HepG2 (cell line): ENCODE measurements at regions not wholly inside any gene's neighbourhood (a gene's known extent, or its start where the extent isn't known, plus 50 kb on each side); places are given as distances from the start of the nearest gene placed in this dataset.

ENCODE experiments used
- EZH2 ChIP-seq: conservative IDR thresholded peaks from 2 replicates; pipeline ENCODE4 v1.6.1; 2012; ENCODE audit warnings: mild to moderate bottlenecking, low read depth, low read length, moderate library complexity
- FOXP1 ChIP-seq, 2 experiments: fragments of 450-650 bp in 1 of 2; IDR thresholded peaks; 2 replicates each; pipeline ENCODE4 v1.6.1; 2017 to 2018; ENCODE audit warnings: antibody characterized with exemption in 1 of 2
- HDAC1 ChIP-seq: sonication (generic); formaldehyde crosslinking; IDR thresholded peaks from 2 replicates; pipeline ENCODE4 v1.5.1; 2020; ENCODE audit warnings: mild to moderate bottlenecking, missing genetic modification reagents
- POLR2A ChIP-seq, 2 experiments: IDR thresholded peaks; 2 replicates each; pipeline ENCODE4 v1.6.1; 2011; ENCODE audit warnings: low read depth in 2 of 2, low read length in 2 of 2, mild to moderate bottlenecking in 1 of 2, moderate library complexity in 1 of 2; ENCODE audit not compliant: insufficient read depth in 1 of 2
- SATB2 ChIP-seq: sonication (generic); formaldehyde crosslinking; IDR thresholded peaks from 2 replicates; pipeline ENCODE4 v1.5.0; 2020; ENCODE audit warnings: missing genetic modification reagents
- ZBTB26 ChIP-seq: IDR thresholded peaks from 2 replicates; pipeline ENCODE4 v1.6.1; 2016; ENCODE audit warnings: missing compliant biosample characterization, missing genetic modification reagents, borderline replicate concordance
- ZNF274 ChIP-seq: sonication (generic); formaldehyde crosslinking; IDR thresholded peaks from 2 replicates; pipeline ENCODE4 v1.5.1; 2020; ENCODE audit warnings: mild to moderate bottlenecking, missing genetic modification reagents
- ZNF329 ChIP-seq: sonication (generic); formaldehyde crosslinking; IDR thresholded peaks from 2 replicates; pipeline ENCODE4 v1.9.0; 2021; ENCODE audit warnings: low read depth, mild to moderate bottlenecking, missing genetic modification reagents

GRCh38 chr10:106308284-106308683, 856.2 kb downstream of the SORCS1 start:
- TF ChIP-seq ZNF274 (no peak), POLR2A (IDR thresholded peaks at IDR 0.05; ENCODE audit: insufficient read depth in 1 of 2, low read depth in 2 of 2, low read length in 2 of 2) (no peak), SATB2 (CRISPR knock-in tag) (no peak), HDAC1 (no peak), ZBTB26 (CRISPR knock-in tag) (no peak), EZH2 (no peak), ZNF329 (CRISPR knock-in tag) (no peak), FOXP1 (IDR thresholded peaks at IDR 0.05) (no peak), FOXP1 (CRISPR knock-in tag; IDR thresholded peaks at IDR 0.05) (no peak)
